Natural killer cell (primary cell): ENCODE measurements at regions not wholly inside any gene's neighbourhood (a gene's known extent, or its start where the extent isn't known, plus 50 kb on each side); places are given as distances from the start of the nearest gene placed in this dataset.

Experiments used
- ATAC-seq, 3 donors: fragments of 150-1000 bp in 2 of 3; fragments of 200-7000 bp in 1 of 3; cut with Tn5 transposase; 1 replicate in 1 of 3; 2 replicates in 2 of 3; pipeline ENCODE4 v1.10.0; 2021; ENCODE audit warnings: mild to moderate bottlenecking in 2 of 3, moderate library complexity in 2 of 3
- DNase-seq, 2 donors: peaks; one replicate each; pipeline versions ENCODE4 v3.0.0 to v3.0.0-alpha.2; 2013 to 2021; ENCODE audit warnings: mixed read lengths in 1 of 2
- H3K27ac ChIP-seq: one replicate; pipeline ENCODE4 v1.5.1; 2013; ENCODE audit warnings: mild to moderate bottlenecking, low read length
- H3K27me3 ChIP-seq: one replicate; pipeline ENCODE4 v1.6.1; 2013; ENCODE audit warnings: low read length; ENCODE audit not compliant: control insufficient read depth, insufficient read depth
- H3K36me3 ChIP-seq: one replicate; pipeline ENCODE4 v1.6.1; 2013; ENCODE audit warnings: low read length; ENCODE audit not compliant: control insufficient read depth, insufficient read depth
- H3K4me1 ChIP-seq: one replicate; pipeline ENCODE4 v1.6.1; 2013; ENCODE audit warnings: low read length; ENCODE audit not compliant: control insufficient read depth, insufficient read depth
- H3K4me3 ChIP-seq: one replicate; pipeline ENCODE4 v1.5.1; 2013; ENCODE audit warnings: low read length
- H3K9me3 ChIP-seq: one replicate; pipeline ENCODE4 v1.6.1; 2013; ENCODE audit warnings: low read length; ENCODE audit not compliant: control insufficient read depth, insufficient read depth
- H3K27ac Mint-ChIP-seq, 2 donors: one replicate each; pipeline ENCODE4 v1.8.0; 2022; ENCODE audit warnings: mild to moderate bottlenecking in 2 of 2, mixed read lengths in 2 of 2, moderate library complexity in 1 of 2
- H3K27me3 Mint-ChIP-seq, 2 donors: one replicate each; pipeline ENCODE4 v1.8.0; 2022; ENCODE audit warnings: low read depth in 2 of 2, mixed read lengths in 2 of 2
- H3K36me3 Mint-ChIP-seq: one replicate; pipeline ENCODE4 v1.8.0; 2022; ENCODE audit warnings: mixed read lengths
- H3K4me1 Mint-ChIP-seq, 2 donors: one replicate each; pipeline ENCODE4 v1.8.0; 2022; ENCODE audit warnings: mixed read lengths in 2 of 2
- H3K4me3 Mint-ChIP-seq: one replicate; pipeline ENCODE4 v1.8.0; 2022; ENCODE audit warnings: mild to moderate bottlenecking, moderate library complexity, mixed read lengths
- H3K9me3 Mint-ChIP-seq, 2 donors: one replicate each; pipeline ENCODE4 v1.8.0; 2022; ENCODE audit warnings: mixed read lengths in 2 of 2
- WGBS: methylation state at CpG from one replicate; pipeline ENCODE4 v1.1.7; 2013; ENCODE audit warnings: missing lambda C conversion rate; ENCODE audit not compliant: insufficient coverage; 5-methylcytosine and 5-hydroxymethylcytosine counted together
- intact Hi-C: fragments of 100-400 bp; cut with micrococcal nuclease; formaldehyde crosslinking; loops from one replicate; pipeline ENCODE4 v1.14.2; 2022
- TF ChIP-seq, protein P1 (sequence below): fragments of 200-600 bp; IDR thresholded peaks from one replicate; pipeline ENCODE4 v1.8.0; 2022; ENCODE audit warnings: antibody characterized with exemption

DNA sequence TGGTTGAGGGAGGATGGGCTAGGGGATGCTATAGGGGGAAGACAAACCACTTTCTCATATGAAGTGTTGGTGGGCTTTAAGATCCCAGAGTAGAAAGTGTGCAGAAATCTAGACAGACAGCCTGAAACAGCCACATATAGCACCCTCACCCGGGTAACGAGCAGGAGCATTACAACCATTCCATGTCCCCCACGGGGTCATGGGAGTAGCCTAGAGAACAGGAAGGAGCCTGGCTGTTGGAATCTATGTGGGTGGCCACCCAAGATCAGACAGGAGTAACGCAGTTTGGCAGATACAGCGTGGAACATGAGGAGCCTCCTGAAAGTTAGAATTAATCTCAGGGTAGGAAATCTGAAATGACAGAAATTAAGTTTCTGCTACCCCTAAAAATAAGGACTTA, 146.1 kb upstream of the RAI14 start:
- H3K4me1 ChIP-seq: no peaks in the 10 kb centered on the region
- no peaks in the 10 kb centered on the region for H3K27me3 ChIP-seq
- no peak overlapping the region for H3K27ac ChIP-seq
- H3K9me3 Mint-ChIP-seq: no peaks in the 10 kb centered on the region
- H3K9me3 ChIP-seq: no peaks in the 10 kb centered on the region
- peaks cover 0 to 2% of the 10 kb centered on the region in 2 donors for H3K27me3 Mint-ChIP-seq
- H3K4me3 ChIP-seq: no peak overlapping the region
- no peak overlapping the region for H3K27ac Mint-ChIP-seq
- DNase-seq (no peak), ATAC-seq (no peak)
- intact Hi-C loops: no loop called here
- H3K36me3 ChIP-seq: no peaks in the 10 kb centered on the region
- WGBS: 82% methylated on average over 5 of the region's 5 CpGs
- TF ChIP-seq, protein P1, sequence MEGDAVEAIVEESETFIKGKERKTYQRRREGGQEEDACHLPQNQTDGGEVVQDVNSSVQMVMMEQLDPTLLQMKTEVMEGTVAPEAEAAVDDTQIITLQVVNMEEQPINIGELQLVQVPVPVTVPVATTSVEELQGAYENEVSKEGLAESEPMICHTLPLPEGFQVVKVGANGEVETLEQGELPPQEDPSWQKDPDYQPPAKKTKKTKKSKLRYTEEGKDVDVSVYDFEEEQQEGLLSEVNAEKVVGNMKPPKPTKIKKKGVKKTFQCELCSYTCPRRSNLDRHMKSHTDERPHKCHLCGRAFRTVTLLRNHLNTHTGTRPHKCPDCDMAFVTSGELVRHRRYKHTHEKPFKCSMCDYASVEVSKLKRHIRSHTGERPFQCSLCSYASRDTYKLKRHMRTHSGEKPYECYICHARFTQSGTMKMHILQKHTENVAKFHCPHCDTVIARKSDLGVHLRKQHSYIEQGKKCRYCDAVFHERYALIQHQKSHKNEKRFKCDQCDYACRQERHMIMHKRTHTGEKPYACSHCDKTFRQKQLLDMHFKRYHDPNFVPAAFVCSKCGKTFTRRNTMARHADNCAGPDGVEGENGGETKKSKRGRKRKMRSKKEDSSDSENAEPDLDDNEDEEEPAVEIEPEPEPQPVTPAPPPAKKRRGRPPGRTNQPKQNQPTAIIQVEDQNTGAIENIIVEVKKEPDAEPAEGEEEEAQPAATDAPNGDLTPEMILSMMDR: no peak
- no peaks in the 10 kb centered on the region for H3K36me3 Mint-ChIP-seq
- H3K4me3 Mint-ChIP-seq: no peak overlapping the region
- H3K4me1 Mint-ChIP-seq: peaks cover 0 to 4% of the 10 kb centered on the region in 2 donors

DNA sequence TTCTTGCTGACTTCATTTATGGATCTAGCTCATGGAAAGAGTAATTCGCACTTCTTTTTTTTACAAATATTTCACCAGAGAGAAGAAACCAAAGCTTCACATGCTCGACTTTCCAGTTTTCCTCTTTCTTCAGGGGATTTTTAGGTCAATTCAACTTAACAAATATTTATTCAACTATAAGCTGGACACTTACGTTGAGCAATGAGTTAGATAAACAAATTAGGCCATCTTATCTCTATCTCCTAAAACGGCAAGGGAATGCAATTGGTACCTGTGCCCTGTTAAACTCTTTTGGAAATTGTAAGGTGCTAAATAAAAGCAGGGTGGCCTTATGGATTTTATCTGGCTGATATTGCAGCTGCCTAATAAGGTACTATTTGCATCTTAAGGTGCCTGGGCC, 145.1 kb upstream of the RAI14 start:
- Histone ChIP-seq H3K27me3 (no peaks in the 10 kb centered on the region), H3K36me3 (no peaks in the 10 kb centered on the region), H3K27ac (no peak overlapping the region), H3K4me3 (no peak overlapping the region), H3K9me3 (no peaks in the 10 kb centered on the region), H3K4me1 (no peaks in the 10 kb centered on the region)
- 85% methylated on average over 4 of the region's 4 CpGs for WGBS
- H3K4me3 Mint-ChIP-seq: no peak overlapping the region
- TF ChIP-seq, protein P1: no peak
- no peaks in the 10 kb centered on the region for H3K36me3 Mint-ChIP-seq
- intact Hi-C loops: no loop called here
- no peaks in the 10 kb centered on the region for H3K9me3 Mint-ChIP-seq
- ATAC-seq: no peak
- no peak overlapping the region for H3K27ac Mint-ChIP-seq
- H3K27me3 Mint-ChIP-seq: peaks cover 0 to 2% of the 10 kb centered on the region in 2 donors
- peaks cover 0 to 4% of the 10 kb centered on the region in 2 donors for H3K4me1 Mint-ChIP-seq
- no peak for DNase-seq

DNA sequence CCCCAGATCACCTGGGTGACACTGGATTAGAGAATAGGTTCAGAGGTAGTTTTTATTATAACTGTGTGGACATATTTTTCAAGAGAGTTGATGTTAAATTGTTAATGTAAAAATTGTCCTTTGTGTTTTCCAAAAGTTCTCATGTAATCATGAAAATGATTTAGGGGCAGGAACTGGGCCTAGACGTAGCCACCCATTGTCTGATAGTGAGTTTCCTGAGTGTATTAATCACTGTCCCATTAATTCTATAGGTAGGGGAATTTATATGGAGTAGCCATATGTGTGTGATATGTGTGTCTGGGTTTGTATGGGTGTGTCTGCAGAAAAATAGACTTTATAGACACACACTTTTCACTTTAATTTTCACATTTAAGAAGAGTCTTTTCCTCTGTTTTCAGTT, 144.6 kb upstream of the RAI14 start:
- Histone ChIP-seq H3K4me1 (no peaks in the 10 kb centered on the region), H3K27ac (no peak overlapping the region), H3K9me3 (no peaks in the 10 kb centered on the region), H3K27me3 (no peaks in the 10 kb centered on the region), H3K4me3 (no peak overlapping the region), H3K36me3 (no peaks in the 10 kb centered on the region)
- Mint-ChIP-seq H3K4me1 (peaks cover 0 to 4% of the 10 kb centered on the region in 2 donors), H3K27ac (no peak overlapping the region), H3K27me3 (peaks cover 0 to 2% of the 10 kb centered on the region in 2 donors), H3K9me3 (no peaks in the 10 kb centered on the region), H3K36me3 (no peaks in the 10 kb centered on the region), H3K4me3 (no peak overlapping the region)
- ATAC-seq (no peak), DNase-seq (no peak)
- intact Hi-C loops: no loop called here
- TF ChIP-seq, protein P1: no peak
- 85% methylated on average over 1 of the region's 1 CpG for WGBS

DNA sequence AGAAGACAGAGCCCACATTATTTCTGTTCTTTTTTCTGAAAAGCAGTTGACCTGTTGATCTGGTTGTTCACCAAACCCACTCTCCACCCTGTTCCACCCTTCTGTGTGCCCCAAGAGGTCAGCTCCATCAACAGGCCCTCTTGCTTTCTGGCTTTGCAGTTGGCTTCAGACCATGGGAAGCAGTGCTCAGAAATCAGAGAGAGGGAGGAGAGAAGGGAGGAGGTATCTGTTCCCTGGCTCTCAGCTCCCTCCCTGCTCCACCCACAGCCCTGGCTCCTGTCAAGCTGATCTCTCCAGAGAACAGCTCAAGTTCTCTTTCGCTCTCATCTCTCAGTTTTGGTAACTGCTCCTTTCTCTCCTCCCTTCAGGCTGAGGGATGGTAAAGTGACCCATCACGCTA, 144.2 kb upstream of the RAI14 start:
- Histone ChIP-seq H3K27me3 (no peaks in the 10 kb centered on the region), H3K27ac (no peak overlapping the region), H3K4me3 (no peak overlapping the region), H3K36me3 (no peaks in the 10 kb centered on the region), H3K9me3 (no peaks in the 10 kb centered on the region), H3K4me1 (no peaks in the 10 kb centered on the region)
- Mint-ChIP-seq H3K27ac (peak overlapping the region in 1 of 2 donors; percentile 27), H3K9me3 (no peaks in the 10 kb centered on the region), H3K4me1 (peaks cover 0 to 4% of the 10 kb centered on the region in 2 donors), H3K36me3 (no peaks in the 10 kb centered on the region), H3K27me3 (peaks cover 0 to 2% of the 10 kb centered on the region in 2 donors), H3K4me3 (no peak overlapping the region)
- ATAC-seq: no peak
- intact Hi-C loops: no loop called here
- 78% methylated on average over 2 of the region's 2 CpGs for WGBS
- TF ChIP-seq, protein P1: no peak
- DNase-seq: no peak
